A549 (cell line): ENCODE measurements at regions not wholly inside any gene's neighbourhood (a gene's known extent, or its start where the extent isn't known, plus 50 kb on each side); places are given as distances from the start of the nearest gene placed in this dataset.

ENCODE experiments used
- CEBPB ChIP-seq, 2 experiments: fragments of >200 bp in 1 of 2; sonication (Bioruptor Twin) in 1 of 2; formaldehyde crosslinking in 1 of 2; IDR thresholded peaks; 2 replicates each; pipeline ENCODE4 v1.6.1; 2012 to 2016
- EP300 ChIP-seq, 2 experiments: fragments of >200 bp; sonication (Bioruptor Twin); formaldehyde crosslinking; IDR thresholded peaks; 2 replicates in 1 of 2; 3 replicates in 1 of 2; pipeline ENCODE4 v1.6.1; 2016 to 2017
- NR3C1 ChIP-seq: fragments of >200 bp; sonication (Bioruptor Twin); formaldehyde crosslinking; IDR thresholded peaks from 3 replicates; pipeline ENCODE4 v1.6.1; 2017
- PHF8 ChIP-seq: fragments of 200-600 bp; sonication (generic); IDR thresholded peaks from 2 replicates; pipeline ENCODE4 v1.6.1; 2016; ENCODE audit warnings: low read depth, mild to moderate bottlenecking, antibody characterized with exemption, moderate library complexity, borderline replicate concordance
- POLR2A ChIP-seq: IDR thresholded peaks from 2 replicates; pipeline ENCODE4 v1.6.1; 2012; ENCODE audit warnings: mild to moderate bottlenecking, low read length
- RARB ChIP-seq: fragments of 250-450 bp; sonication (Bioruptor Pico); IDR thresholded peaks from 2 replicates; pipeline ENCODE4 v1.8.0; 2021; ENCODE audit warnings: mild to moderate bottlenecking, moderate library complexity
- RNF2 ChIP-seq: fragments of 200-600 bp; sonication (generic); IDR thresholded peaks from 2 replicates; pipeline ENCODE4 v1.6.1; 2016; ENCODE audit warnings: low read depth, mild to moderate bottlenecking, antibody characterized with exemption, moderate library complexity, borderline replicate concordance
- TF ChIP-seq, protein P1 (sequence below): fragments of >200 bp; sonication (Bioruptor Twin); formaldehyde crosslinking; IDR thresholded peaks from 3 replicates; pipeline ENCODE4 v1.5.1; 2016
- TF ChIP-seq, protein P2 (sequence below): fragments of 150-350 bp; IDR thresholded peaks from 2 replicates; pipeline ENCODE4 v1.6.1; 2014; ENCODE audit warnings: low read depth, mild to moderate bottlenecking, low read length
- TF ChIP-seq, protein P3 (sequence below): IDR thresholded peaks from 2 replicates; pipeline ENCODE4 v1.6.1; 2012
- TF ChIP-seq, protein P4 (sequence below): fragments of 200-600 bp; sonication (generic); IDR thresholded peaks from 2 replicates; pipeline ENCODE4 v1.6.1; 2016; ENCODE audit warnings: antibody characterized with exemption, mild to moderate bottlenecking, moderate library complexity
- TF ChIP-seq, protein P5 (sequence below): fragments of 450-650 bp; IDR thresholded peaks from 2 replicates; pipeline ENCODE4 v1.6.1; 2014; ENCODE audit warnings: antibody characterized with exemption

DNA sequence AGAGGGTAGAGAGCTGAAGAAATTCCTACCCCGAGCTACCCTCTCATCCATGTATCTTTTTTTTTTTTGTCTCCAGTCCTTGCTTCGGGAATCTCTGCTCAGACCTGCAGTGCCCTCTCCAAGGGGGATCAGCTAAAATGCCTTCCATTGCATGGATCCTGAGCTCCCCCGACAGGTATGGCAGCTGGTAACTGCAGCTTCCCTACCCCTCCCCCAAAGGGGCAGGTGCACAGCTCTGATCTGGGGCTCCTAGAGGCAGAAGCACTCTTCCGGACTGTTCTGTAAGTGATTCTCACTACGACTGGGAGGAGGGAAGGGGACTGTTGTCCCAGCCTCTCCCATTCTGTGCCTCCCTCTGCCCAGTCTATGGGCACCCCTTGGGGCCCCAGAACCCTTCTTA, 169.6 kb downstream of the MELK start:
- TF ChIP-seq, protein P1, sequence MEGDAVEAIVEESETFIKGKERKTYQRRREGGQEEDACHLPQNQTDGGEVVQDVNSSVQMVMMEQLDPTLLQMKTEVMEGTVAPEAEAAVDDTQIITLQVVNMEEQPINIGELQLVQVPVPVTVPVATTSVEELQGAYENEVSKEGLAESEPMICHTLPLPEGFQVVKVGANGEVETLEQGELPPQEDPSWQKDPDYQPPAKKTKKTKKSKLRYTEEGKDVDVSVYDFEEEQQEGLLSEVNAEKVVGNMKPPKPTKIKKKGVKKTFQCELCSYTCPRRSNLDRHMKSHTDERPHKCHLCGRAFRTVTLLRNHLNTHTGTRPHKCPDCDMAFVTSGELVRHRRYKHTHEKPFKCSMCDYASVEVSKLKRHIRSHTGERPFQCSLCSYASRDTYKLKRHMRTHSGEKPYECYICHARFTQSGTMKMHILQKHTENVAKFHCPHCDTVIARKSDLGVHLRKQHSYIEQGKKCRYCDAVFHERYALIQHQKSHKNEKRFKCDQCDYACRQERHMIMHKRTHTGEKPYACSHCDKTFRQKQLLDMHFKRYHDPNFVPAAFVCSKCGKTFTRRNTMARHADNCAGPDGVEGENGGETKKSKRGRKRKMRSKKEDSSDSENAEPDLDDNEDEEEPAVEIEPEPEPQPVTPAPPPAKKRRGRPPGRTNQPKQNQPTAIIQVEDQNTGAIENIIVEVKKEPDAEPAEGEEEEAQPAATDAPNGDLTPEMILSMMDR, result no peak
- TF ChIP-seq POLR2A, result no peak
- TF ChIP-seq CEBPB (IDR thresholded peaks at IDR 0.05), result no peak
- no peak for TF ChIP-seq EP300 (IDR thresholded peaks at IDR 0.05)
- TF ChIP-seq NR3C1, result no peak
- TF ChIP-seq, protein P2, sequence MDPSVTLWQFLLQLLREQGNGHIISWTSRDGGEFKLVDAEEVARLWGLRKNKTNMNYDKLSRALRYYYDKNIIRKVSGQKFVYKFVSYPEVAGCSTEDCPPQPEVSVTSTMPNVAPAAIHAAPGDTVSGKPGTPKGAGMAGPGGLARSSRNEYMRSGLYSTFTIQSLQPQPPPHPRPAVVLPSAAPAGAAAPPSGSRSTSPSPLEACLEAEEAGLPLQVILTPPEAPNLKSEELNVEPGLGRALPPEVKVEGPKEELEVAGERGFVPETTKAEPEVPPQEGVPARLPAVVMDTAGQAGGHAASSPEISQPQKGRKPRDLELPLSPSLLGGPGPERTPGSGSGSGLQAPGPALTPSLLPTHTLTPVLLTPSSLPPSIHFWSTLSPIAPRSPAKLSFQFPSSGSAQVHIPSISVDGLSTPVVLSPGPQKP, result no peak
- TF ChIP-seq RARB, result no peak
- no peak for TF ChIP-seq RNF2
- TF ChIP-seq, protein P3, sequence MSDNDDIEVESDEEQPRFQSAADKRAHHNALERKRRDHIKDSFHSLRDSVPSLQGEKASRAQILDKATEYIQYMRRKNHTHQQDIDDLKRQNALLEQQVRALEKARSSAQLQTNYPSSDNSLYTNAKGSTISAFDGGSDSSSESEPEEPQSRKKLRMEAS, result no peak
- TF ChIP-seq PHF8, result no peak
- TF ChIP-seq, protein P4, sequence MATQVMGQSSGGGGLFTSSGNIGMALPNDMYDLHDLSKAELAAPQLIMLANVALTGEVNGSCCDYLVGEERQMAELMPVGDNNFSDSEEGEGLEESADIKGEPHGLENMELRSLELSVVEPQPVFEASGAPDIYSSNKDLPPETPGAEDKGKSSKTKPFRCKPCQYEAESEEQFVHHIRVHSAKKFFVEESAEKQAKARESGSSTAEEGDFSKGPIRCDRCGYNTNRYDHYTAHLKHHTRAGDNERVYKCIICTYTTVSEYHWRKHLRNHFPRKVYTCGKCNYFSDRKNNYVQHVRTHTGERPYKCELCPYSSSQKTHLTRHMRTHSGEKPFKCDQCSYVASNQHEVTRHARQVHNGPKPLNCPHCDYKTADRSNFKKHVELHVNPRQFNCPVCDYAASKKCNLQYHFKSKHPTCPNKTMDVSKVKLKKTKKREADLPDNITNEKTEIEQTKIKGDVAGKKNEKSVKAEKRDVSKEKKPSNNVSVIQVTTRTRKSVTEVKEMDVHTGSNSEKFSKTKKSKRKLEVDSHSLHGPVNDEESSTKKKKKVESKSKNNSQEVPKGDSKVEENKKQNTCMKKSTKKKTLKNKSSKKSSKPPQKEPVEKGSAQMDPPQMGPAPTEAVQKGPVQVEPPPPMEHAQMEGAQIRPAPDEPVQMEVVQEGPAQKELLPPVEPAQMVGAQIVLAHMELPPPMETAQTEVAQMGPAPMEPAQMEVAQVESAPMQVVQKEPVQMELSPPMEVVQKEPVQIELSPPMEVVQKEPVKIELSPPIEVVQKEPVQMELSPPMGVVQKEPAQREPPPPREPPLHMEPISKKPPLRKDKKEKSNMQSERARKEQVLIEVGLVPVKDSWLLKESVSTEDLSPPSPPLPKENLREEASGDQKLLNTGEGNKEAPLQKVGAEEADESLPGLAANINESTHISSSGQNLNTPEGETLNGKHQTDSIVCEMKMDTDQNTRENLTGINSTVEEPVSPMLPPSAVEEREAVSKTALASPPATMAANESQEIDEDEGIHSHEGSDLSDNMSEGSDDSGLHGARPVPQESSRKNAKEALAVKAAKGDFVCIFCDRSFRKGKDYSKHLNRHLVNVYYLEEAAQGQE, result no peak
- TF ChIP-seq, protein P5, sequence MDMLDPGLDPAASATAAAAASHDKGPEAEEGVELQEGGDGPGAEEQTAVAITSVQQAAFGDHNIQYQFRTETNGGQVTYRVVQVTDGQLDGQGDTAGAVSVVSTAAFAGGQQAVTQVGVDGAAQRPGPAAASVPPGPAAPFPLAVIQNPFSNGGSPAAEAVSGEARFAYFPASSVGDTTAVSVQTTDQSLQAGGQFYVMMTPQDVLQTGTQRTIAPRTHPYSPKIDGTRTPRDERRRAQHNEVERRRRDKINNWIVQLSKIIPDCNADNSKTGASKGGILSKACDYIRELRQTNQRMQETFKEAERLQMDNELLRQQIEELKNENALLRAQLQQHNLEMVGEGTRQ, result no peak
